PC-9 (cell line): ENCODE measurements at regions not wholly inside any gene's neighbourhood (a gene's known extent, or its start where the extent isn't known, plus 50 kb on each side); places are given as distances from the start of the nearest gene placed in this dataset.

Source experiments
- BruUV-seq: library from RNA; stranded (reverse); fragments of 400-500 nt; replicated peaks from 2 replicates; lab custom pipeline; 2021; lab: Mats Ljungman, UMichigan
- CTCF ChIA-PET: fragments of 300-600 bp; sonication (Branson Sonifier 250); formaldehyde crosslinking; loops from one replicate; lab custom pipeline; 2022; ENCODE audit warnings: antibody characterized with exemption; lab: Charles Lee
- POLR2A ChIA-PET: fragments of 300-600 bp; sonication (Branson Sonifier 250); formaldehyde crosslinking; loops from one replicate; lab custom pipeline; 2022; ENCODE audit warnings: antibody characterized with exemption; ENCODE audit not compliant: unreplicated experiment; lab: Charles Lee
- DNase-seq, 2 experiments: peaks; one replicate each; pipeline versions ENCODE4 v3.0.0 to v3.0.0-alpha.2; 2015 to 2022; ENCODE audit warnings: mixed read lengths in 1 of 2
- H2AFZ ChIP-seq: fragments of 200-600 bp; sonication (generic); 2 replicates; pipeline ENCODE4 v1.8.1; 2017; ENCODE audit warnings: antibody characterized with exemption
- H3F3A ChIP-seq: fragments of 200-600 bp; sonication (generic); 2 replicates; pipeline ENCODE4 v1.8.1; 2017; ENCODE audit warnings: antibody characterized with exemption, mild to moderate bottlenecking, low read depth; ENCODE audit not compliant: insufficient read depth
- H3K27ac ChIP-seq: fragments of 200-600 bp; sonication (generic); 2 replicates; pipeline ENCODE4 v1.6.1; 2016; ENCODE audit warnings: mixed run types
- H3K27me3 ChIP-seq: fragments of 200-600 bp; sonication (generic); 2 replicates; pipeline ENCODE4 v1.6.1; 2016; ENCODE audit warnings: low read depth, mixed run types; ENCODE audit not compliant: insufficient read depth
- H3K36me3 ChIP-seq: fragments of 200-600 bp; sonication (generic); 2 replicates; pipeline ENCODE4 v1.6.1; 2016; ENCODE audit warnings: low read depth, mixed run types
- H3K4me1 ChIP-seq: fragments of 200-600 bp; sonication (generic); replicated peaks from 2 replicates; pipeline ENCODE4 v1.6.1; 2016; ENCODE audit warnings: mixed run types; ENCODE audit not compliant: insufficient read depth
- H3K4me2 ChIP-seq: fragments of 200-600 bp; sonication (generic); 2 replicates; pipeline ENCODE4 v1.6.1; 2017; ENCODE audit warnings: mixed run types
- H3K4me3 ChIP-seq: fragments of 200-600 bp; sonication (generic); 2 replicates; pipeline ENCODE4 v1.6.1; 2016; ENCODE audit warnings: mixed run types
- H3K79me2 ChIP-seq: fragments of 200-600 bp; sonication (generic); 2 replicates; pipeline ENCODE4 v1.6.1; 2017; ENCODE audit warnings: low read depth, mixed run types
- H3K9me2 ChIP-seq: fragments of 200-600 bp; sonication (generic); 2 replicates; pipeline ENCODE4 v1.8.1; 2017; ENCODE audit warnings: mild to moderate bottlenecking; ENCODE audit not compliant: insufficient read depth
- H3K9me3 ChIP-seq: fragments of 200-600 bp; sonication (generic); 2 replicates; pipeline ENCODE4 v1.8.1; 2016; ENCODE audit warnings: low read depth; ENCODE audit not compliant: insufficient read depth
- H4K20me1 ChIP-seq: fragments of 200-600 bp; sonication (generic); 2 replicates; pipeline ENCODE4 v1.8.1; 2017; ENCODE audit not compliant: insufficient read depth
- EZH2 ChIP-seq: fragments of 200-600 bp; sonication (generic); IDR thresholded peaks from 2 replicates; pipeline ENCODE4 v1.8.0; 2017; ENCODE audit warnings: antibody characterized with exemption, low read depth
- intact Hi-C: fragments of 100-400 bp; cut with micrococcal nuclease; formaldehyde crosslinking; loops from one replicate; pipeline ENCODE4 v1.10.0; 2022; ENCODE audit not compliant: unreplicated experiment
- TF ChIP-seq, protein P1 (sequence below): fragments of 200-600 bp; sonication (generic); conservative IDR thresholded peaks from 2 replicates; pipeline ENCODE4 v1.6.1; 2017; ENCODE audit warnings: mixed run types, antibody characterized with exemption, mild to moderate bottlenecking, moderate library complexity

DNA sequence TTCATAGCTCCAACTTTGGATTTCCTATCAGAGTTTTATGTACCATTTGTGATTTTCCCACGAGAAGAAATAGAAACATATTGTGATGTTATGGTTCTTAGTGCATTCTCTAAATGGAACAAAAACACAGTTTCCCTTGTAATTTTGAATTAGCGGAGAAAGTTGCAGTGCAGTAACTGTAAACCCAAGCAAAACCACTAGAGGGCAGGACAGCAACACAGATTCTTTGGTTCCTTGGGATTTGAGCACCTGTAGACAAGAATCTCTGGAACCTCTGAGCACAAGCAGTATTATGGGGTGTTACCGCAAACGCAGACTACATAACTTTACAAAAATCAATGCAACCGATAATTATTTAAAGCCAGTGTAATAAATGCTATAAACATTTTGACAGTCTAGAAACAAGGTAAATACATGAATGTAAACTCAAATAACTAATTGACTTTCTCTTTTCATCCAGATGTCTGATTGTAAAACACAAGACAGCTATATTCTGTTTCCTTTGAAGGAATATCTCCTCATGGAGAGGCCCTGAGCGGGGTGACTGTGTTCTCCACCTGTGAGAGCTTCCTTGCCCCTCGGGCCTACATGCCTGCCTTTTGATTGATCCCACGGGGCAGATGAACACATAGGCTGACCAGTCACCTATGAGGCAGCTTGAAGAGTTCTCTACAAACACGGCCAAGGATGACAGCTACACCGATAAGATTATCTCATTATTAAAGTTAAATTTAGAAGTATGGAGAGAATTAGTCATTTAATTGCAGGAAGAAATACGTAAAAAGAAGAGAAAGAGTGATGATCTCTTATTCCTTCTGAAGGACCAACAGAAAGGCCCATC, 67.5 kb upstream of the COL21A1 start:
- H3K9me3 ChIP-seq: no peaks in the 10 kb centered on the region
- ChIA-PET POLR2A (no interaction called here), CTCF (interaction anchor here (0.6 to 1.0 kb wide), 3 partner anchors 44 to 284 kb away, joined by 3 to 4 read pairs (median 3); no protein-coding TSS in a partner anchor)
- 0 out of 2 replicates have a peak overlapping the region, but pooled peaks have one; percentile 5 for H3K4me2 ChIP-seq
- TF ChIP-seq, protein P1, sequence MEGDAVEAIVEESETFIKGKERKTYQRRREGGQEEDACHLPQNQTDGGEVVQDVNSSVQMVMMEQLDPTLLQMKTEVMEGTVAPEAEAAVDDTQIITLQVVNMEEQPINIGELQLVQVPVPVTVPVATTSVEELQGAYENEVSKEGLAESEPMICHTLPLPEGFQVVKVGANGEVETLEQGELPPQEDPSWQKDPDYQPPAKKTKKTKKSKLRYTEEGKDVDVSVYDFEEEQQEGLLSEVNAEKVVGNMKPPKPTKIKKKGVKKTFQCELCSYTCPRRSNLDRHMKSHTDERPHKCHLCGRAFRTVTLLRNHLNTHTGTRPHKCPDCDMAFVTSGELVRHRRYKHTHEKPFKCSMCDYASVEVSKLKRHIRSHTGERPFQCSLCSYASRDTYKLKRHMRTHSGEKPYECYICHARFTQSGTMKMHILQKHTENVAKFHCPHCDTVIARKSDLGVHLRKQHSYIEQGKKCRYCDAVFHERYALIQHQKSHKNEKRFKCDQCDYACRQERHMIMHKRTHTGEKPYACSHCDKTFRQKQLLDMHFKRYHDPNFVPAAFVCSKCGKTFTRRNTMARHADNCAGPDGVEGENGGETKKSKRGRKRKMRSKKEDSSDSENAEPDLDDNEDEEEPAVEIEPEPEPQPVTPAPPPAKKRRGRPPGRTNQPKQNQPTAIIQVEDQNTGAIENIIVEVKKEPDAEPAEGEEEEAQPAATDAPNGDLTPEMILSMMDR: peak; percentile 87
- TF ChIP-seq EZH2: no peak
- no peaks in the 10 kb centered on the region for H3K79me2 ChIP-seq
- H3K27me3 ChIP-seq: no peaks in the 10 kb centered on the region
- no TSS peak for BruUV-seq
- no peaks in the 10 kb centered on the region for H3F3A ChIP-seq
- H3K4me3 ChIP-seq: no peak overlapping the region
- H3K27ac ChIP-seq: no peak overlapping the region
- peak in 1 of 2 experiments; percentile 29 for DNase-seq
- 0 out of 2 replicates have a peak overlapping the region, but pooled peaks have one; percentile 34 for H2AFZ ChIP-seq
- H3K4me1 ChIP-seq: no peaks in the 10 kb centered on the region
- H3K9me2 ChIP-seq: no peaks in the 10 kb centered on the region
- no peaks in the 10 kb centered on the region for H3K36me3 ChIP-seq
- intact Hi-C loops: loop anchor here (1.0 to 2.0 kb wide), 2 partner anchors 44 to 278 kb away; no protein-coding TSS in a partner anchor
- peaks cover 4% of the 10 kb centered on the region; the same call in 1 of the 2 replicates for H4K20me1 ChIP-seq

DNA sequence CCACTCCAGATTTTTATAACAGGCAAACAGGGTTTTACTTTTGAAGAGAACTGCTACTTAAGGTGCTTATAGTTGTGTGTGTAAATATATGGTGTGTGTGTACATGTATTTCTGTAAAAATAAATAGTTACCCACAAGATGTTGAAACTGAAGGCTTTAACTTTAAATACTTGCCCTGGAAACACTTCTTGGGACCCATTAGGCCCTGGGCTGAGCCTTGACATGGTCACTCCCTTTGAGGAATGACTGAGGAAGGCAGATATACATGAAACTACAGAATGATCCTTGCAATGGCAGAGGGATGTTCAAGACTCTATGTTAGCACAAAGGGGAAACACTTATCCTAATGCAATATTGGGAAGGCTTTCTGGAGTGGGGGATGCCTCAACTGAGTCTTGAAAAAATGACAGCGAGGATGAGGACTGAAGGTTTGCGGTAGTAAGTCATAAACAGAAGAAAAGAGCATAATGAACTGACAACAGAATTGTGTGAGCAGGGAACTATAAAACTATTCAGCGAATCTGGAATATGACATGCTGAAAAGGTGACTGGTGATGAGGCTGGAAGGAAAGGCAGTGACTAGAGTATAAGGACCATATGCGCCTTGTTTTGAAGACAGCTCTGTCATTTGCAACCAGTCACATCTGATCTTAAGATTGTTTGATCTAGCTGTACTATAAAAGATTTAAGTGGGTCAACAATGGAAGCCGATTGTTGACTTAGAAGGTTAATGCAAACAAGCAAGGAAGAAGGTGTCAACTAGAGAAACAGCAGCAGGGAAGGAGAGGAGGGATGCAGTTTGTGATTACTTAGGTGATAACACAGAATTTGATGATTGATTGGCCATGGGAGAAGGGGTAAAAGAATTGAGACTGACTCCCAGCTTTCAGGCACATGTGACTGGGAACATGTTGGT, 64.4 kb upstream of the COL21A1 start:
- H4K20me1 ChIP-seq: no peaks in the 10 kb centered on the region
- CTCF ChIA-PET: no interaction called here
- intact Hi-C loops: no loop called here

More for the DNA sequence above, 64.4 kb upstream of the COL21A1 start:
- H3K27me3 ChIP-seq: no peaks in the 10 kb centered on the region
- H3K36me3 ChIP-seq: no peaks in the 10 kb centered on the region
- no peak overlapping the region for H3K4me2 ChIP-seq
- BruUV-seq: no TSS peak
- TF ChIP-seq, protein P1: no peak
- TF ChIP-seq EZH2: no peak
- no peaks in the 10 kb centered on the region for H3K79me2 ChIP-seq
- no peak overlapping the region for H2AFZ ChIP-seq
- H3K9me2 ChIP-seq: peaks cover 5% of the 10 kb centered on the region; the same call in 1 of the 2 replicates
- no peaks in the 10 kb centered on the region for H3F3A ChIP-seq
- no peak for DNase-seq
- no peak overlapping the region for H3K4me3 ChIP-seq
- no peak overlapping the region for H3K27ac ChIP-seq
- no peaks in the 10 kb centered on the region for H3K4me1 ChIP-seq
- no peaks in the 10 kb centered on the region for H3K9me3 ChIP-seq
- POLR2A ChIA-PET: no interaction called here
